SK-N-SH treated with all-trans-retinoic acid at 6 μM for 48 hours (cell line): ENCODE measurements at regions not wholly inside any gene's neighbourhood (a gene's known extent, or its start where the extent isn't known, plus 50 kb on each side); places are given as distances from the start of the nearest gene placed in this dataset.

Experiments
- TCF4 ChIP-seq: fragments of 250-450 bp; sonication (Bioruptor Pico); IDR thresholded peaks from 2 replicates; pipeline ENCODE4 v1.8.0; 2021; ENCODE audit warnings: mild to moderate bottlenecking, moderate library complexity, borderline replicate concordance
- TOX ChIP-seq: fragments of 250-450 bp; sonication (Bioruptor Pico); IDR thresholded peaks from 2 replicates; pipeline ENCODE4 v1.8.0; 2021; ENCODE audit warnings: mild to moderate bottlenecking, moderate library complexity, borderline replicate concordance
- ZNF70 ChIP-seq: fragments of 450-650 bp; formaldehyde crosslinking; IDR thresholded peaks from 2 replicates; pipeline ENCODE4 v1.5.0; 2020; ENCODE audit warnings: mild to moderate bottlenecking, moderate library complexity
- ZNF8 ChIP-seq: fragments of 450-650 bp; formaldehyde crosslinking; IDR thresholded peaks from 2 replicates; pipeline ENCODE4 v1.5.0; 2020; ENCODE audit warnings: mild to moderate bottlenecking, moderate library complexity
- TF ChIP-seq, protein P1 (sequence below): fragments of 250-450 bp; sonication (Bioruptor Pico); IDR thresholded peaks from 2 replicates; pipeline ENCODE4 v1.5.1; 2021; ENCODE audit warnings: mild to moderate bottlenecking, moderate library complexity

DNA sequence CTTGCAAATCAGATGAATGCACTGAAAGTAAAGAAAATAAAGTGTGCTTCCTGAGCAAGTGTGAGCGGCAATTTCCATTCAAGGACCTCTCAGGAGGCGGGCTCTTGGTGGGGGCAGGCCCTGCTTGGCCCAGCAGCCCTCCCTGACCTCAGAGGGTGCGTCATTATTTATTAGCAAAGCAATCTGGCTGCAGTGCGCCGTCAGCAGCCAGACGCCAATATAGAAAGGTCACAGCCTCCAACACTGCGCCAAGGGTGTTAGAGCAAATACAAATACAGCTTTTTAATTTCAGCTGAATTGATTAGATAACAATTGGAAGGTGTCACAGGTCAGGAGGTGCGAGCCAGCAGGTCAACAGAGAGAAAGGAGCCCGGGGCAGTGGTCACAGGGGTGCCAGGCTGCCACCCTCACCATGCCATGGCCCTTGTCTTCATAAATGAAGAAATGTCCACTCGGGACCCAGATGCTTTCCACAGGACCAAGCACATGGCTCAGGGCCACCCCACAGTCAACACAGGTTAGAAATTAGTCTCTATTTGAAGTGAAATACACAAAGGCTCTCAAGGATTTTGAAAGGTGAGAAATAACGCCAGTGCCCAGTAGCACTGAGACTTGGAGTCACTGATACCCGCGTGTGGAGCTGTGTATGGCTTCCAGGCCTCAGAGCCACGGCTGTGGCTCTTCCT, 309.8 kb downstream of the IRX2 start:
- no peak for TF ChIP-seq ZNF8
- TF ChIP-seq TCF4 (CRISPR knock-in tag) = no peak
- TF ChIP-seq, protein P1, sequence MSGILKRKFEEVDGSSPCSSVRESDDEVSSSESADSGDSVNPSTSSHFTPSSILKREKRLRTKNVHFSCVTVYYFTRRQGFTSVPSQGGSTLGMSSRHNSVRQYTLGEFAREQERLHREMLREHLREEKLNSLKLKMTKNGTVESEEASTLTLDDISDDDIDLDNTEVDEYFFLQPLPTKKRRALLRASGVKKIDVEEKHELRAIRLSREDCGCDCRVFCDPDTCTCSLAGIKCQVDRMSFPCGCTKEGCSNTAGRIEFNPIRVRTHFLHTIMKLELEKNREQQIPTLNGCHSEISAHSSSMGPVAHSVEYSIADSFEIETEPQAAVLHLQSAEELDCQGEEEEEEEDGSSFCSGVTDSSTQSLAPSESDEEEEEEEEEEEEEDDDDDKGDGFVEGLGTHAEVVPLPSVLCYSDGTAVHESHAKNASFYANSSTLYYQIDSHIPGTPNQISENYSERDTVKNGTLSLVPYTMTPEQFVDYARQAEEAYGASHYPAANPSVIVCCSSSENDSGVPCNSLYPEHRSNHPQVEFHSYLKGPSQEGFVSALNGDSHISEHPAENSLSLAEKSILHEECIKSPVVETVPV (CRISPR knock-in tag) = no peak
- TF ChIP-seq ZNF70 (CRISPR knock-in tag) = no peak
- TF ChIP-seq TOX (CRISPR knock-in tag) = no peak
